T-cell (primary cell): ENCODE measurements at regions not wholly inside any gene's neighbourhood (a gene's known extent, or its start where the extent isn't known, plus 50 kb on each side); places are given as distances from the start of the nearest gene placed in this dataset.

Experiments
- ATAC-seq, 4 experiments: fragments of 200-7000 bp in 3 of 4; fragments of 150-1000 bp in 1 of 4; cut with Tn5 transposase; replicated peaks in 1 of 4; 1 replicate in 3 of 4; 2 replicates in 1 of 4; pipeline ENCODE4 v1.10.0; 2021; ENCODE audit warnings: moderate library complexity in 3 of 4, mild to moderate bottlenecking in 2 of 4, moderate number of reproducible peaks in 1 of 4
- CTCF ChIA-PET, 2 donors: fragments of 300-600 bp; sonication (Branson Sonifier 250); formaldehyde crosslinking; loops; one replicate each; lab custom pipeline; 2022; ENCODE audit warnings: antibody characterized with exemption in 2 of 2; lab: Charles Lee
- POLR2A ChIA-PET, 2 donors: fragments of 300-600 bp; sonication (Branson Sonifier 250); formaldehyde crosslinking; loops; one replicate each; lab custom pipeline; 2022; ENCODE audit warnings: antibody characterized with exemption in 2 of 2; lab: Charles Lee
- DNase-seq, 35 experiments: peaks; one replicate each; pipeline versions ENCODE4 v3.0.0 to v3.0.0-alpha.2; 2013 to 2023
- H3K27ac ChIP-seq: one replicate; pipeline ENCODE4 v1.5.1; 2013; ENCODE audit warnings: low read length
- H3K27me3 ChIP-seq, 2 experiments: replicated peaks in 1 of 2; 1 replicate in 1 of 2; 2 replicates in 1 of 2; pipeline versions ENCODE4 v1.6.1 to v1.7.0; 2013; ENCODE audit warnings: low read length in 1 of 2, mixed read lengths in 1 of 2; ENCODE audit not compliant: control insufficient read depth in 2 of 2, insufficient read depth in 2 of 2; ENCODE audit errors: extremely low read depth in 1 of 2
- H3K36me3 ChIP-seq, 2 donors: 1 replicate in 1 of 2; 2 replicates in 1 of 2; pipeline versions ENCODE4 v1.6.1 to v1.7.0; 2013; ENCODE audit warnings: low read length in 1 of 2; ENCODE audit not compliant: control insufficient read depth in 2 of 2, insufficient read depth in 1 of 2; ENCODE audit errors: extremely low read depth in 1 of 2
- H3K4me1 ChIP-seq, 2 experiments: 1 replicate in 1 of 2; 2 replicates in 1 of 2; pipeline versions ENCODE4 v1.6.1 to v1.7.0; 2013; ENCODE audit warnings: low read length in 2 of 2, mixed read lengths in 1 of 2; ENCODE audit not compliant: insufficient read depth in 2 of 2, control insufficient read depth in 1 of 2; ENCODE audit errors: extremely low read depth in 1 of 2
- H3K4me3 ChIP-seq, 2 donors: 1 replicate in 1 of 2; 2 replicates in 1 of 2; pipeline versions ENCODE4 v1.5.1 to v1.7.0; 2013; ENCODE audit warnings: mild to moderate bottlenecking in 2 of 2, low read length in 1 of 2, moderate library complexity in 1 of 2; ENCODE audit not compliant: control insufficient read depth in 1 of 2; ENCODE audit errors: extremely low read depth in 1 of 2
- H3K9me3 ChIP-seq: 2 replicates; pipeline ENCODE4 v1.7.0; 2013
- H3K27ac Mint-ChIP-seq, 2 donors: one replicate each; pipeline ENCODE4 v1.8.0; 2020 to 2021; ENCODE audit warnings: mild to moderate bottlenecking in 2 of 2, mixed read lengths in 2 of 2
- H3K27me3 Mint-ChIP-seq, 2 donors: one replicate each; pipeline ENCODE4 v1.8.0; 2021 to 2022; ENCODE audit warnings: mixed read lengths in 2 of 2
- H3K36me3 Mint-ChIP-seq: one replicate; pipeline ENCODE4 v1.8.0; 2021; ENCODE audit warnings: mixed read lengths
- H3K4me1 Mint-ChIP-seq, 3 donors: one replicate each; pipeline ENCODE4 v1.8.0; 2020 to 2022; ENCODE audit warnings: mixed read lengths in 3 of 3, mild to moderate bottlenecking in 1 of 3
- H3K4me3 Mint-ChIP-seq, 3 donors: one replicate each; pipeline ENCODE4 v1.8.0; 2020 to 2022; ENCODE audit warnings: mild to moderate bottlenecking in 3 of 3, mixed read lengths in 3 of 3, moderate library complexity in 3 of 3
- H3K9me3 Mint-ChIP-seq, 3 donors: one replicate each; pipeline ENCODE4 v1.8.0; 2020 to 2022; ENCODE audit warnings: mixed read lengths in 3 of 3
- WGBS: methylation state at CpG from one replicate; pipeline ENCODE4 v1.1.5; 2013; ENCODE audit warnings: missing lambda C conversion rate; ENCODE audit not compliant: insufficient coverage; 5-methylcytosine and 5-hydroxymethylcytosine counted together

- Histone ChIP-seq H3K27me3 (peaks cover 0 to 10% of the 10 kb centered on the region in 2 experiments), H3K4me1 (no peaks in the 10 kb centered on the region), H3K36me3 (no peaks in the 10 kb centered on the region), H3K27ac (no peak overlapping the region), H3K9me3 (no peaks in the 10 kb centered on the region), H3K4me3 (no peak overlapping the region)
- no peak for ATAC-seq
- DNase-seq = no peak
- Mint-ChIP-seq H3K36me3 (no peaks in the 10 kb centered on the region), H3K9me3 (peaks cover 8 to 27% (median 13%) of the 10 kb centered on the region in 3 donors), H3K4me1 (no peaks in the 10 kb centered on the region), H3K27ac (no peak overlapping the region), H3K27me3 (peaks cover 3 to 36% of the 10 kb centered on the region in 2 donors), H3K4me3 (no peak overlapping the region)
- no CpG with 5 or more reads among the region's 2 CpGs for WGBS
- POLR2A ChIA-PET = no interaction called here
- CTCF ChIA-PET = no interaction called here
These were observed 260.2 kb downstream of the FNDC1 start for GRCh38 chr6:159429433-159429832.

- H3K36me3 Mint-ChIP-seq = no peaks in the 10 kb centered on the region
- Histone ChIP-seq H3K9me3 (no peaks in the 10 kb centered on the region), H3K36me3 (no peaks in the 10 kb centered on the region), H3K4me1 (no peaks in the 10 kb centered on the region), H3K27me3 (peaks cover 0 to 14% of the 10 kb centered on the region in 2 experiments), H3K27ac (no peak overlapping the region), H3K4me3 (no peak overlapping the region)
- ChIA-PET CTCF (no interaction called here), POLR2A (no interaction called here)
- no peak overlapping the region for H3K27ac Mint-ChIP-seq
- WGBS = 33% methylated on average over 1 of the region's 3 CpGs
- H3K4me1 Mint-ChIP-seq = no peaks in the 10 kb centered on the region
- no peak overlapping the region for H3K4me3 Mint-ChIP-seq
- ATAC-seq (no peak), DNase-seq (no peak)
- peaks cover under 1 to 15% (median 2%) of the 10 kb centered on the region in 3 donors for H3K9me3 Mint-ChIP-seq
- peaks cover 6 to 40% of the 10 kb centered on the region in 2 donors for H3K27me3 Mint-ChIP-seq
These were observed 258.6 kb downstream of the FNDC1 start for GRCh38 chr6:159427771-159428170.

- Mint-ChIP-seq H3K9me3 (peaks cover 0 to 13% (median 0%) of the 10 kb centered on the region in 3 donors), H3K27ac (no peak overlapping the region), H3K27me3 (peaks cover 9 to 42% of the 10 kb centered on the region in 2 donors), H3K4me3 (no peak overlapping the region), H3K36me3 (no peaks in the 10 kb centered on the region), H3K4me1 (no peaks in the 10 kb centered on the region)
- Histone ChIP-seq H3K36me3 (no peaks in the 10 kb centered on the region), H3K27ac (no peak overlapping the region), H3K4me1 (no peaks in the 10 kb centered on the region), H3K27me3 (peaks cover 0 to 18% of the 10 kb centered on the region in 2 experiments), H3K4me3 (no peak overlapping the region), H3K9me3 (no peaks in the 10 kb centered on the region)
- ChIA-PET POLR2A (no interaction called here), CTCF (no interaction called here)
- no peak for DNase-seq
- WGBS = 80% methylated on average over 2 of the region's 5 CpGs
- ATAC-seq = no peak
These were observed 258.1 kb downstream of the FNDC1 start for GRCh38 chr6:159427335-159427734.

GRCh38 chr6:159425421-159425820, 256.2 kb downstream of the FNDC1 start:
- no peak for ATAC-seq
- CTCF ChIA-PET = no interaction called here
- Histone ChIP-seq H3K4me3 (no peak overlapping the region), H3K4me1 (no peaks in the 10 kb centered on the region), H3K27me3 (peaks cover 0 to 24% of the 10 kb centered on the region in 2 experiments), H3K9me3 (no peaks in the 10 kb centered on the region), H3K36me3 (no peaks in the 10 kb centered on the region), H3K27ac (no peak overlapping the region)
- 80% methylated on average over 1 of the region's 6 CpGs for WGBS
- DNase-seq = no peak
- H3K27ac Mint-ChIP-seq = no peak overlapping the region
- H3K4me1 Mint-ChIP-seq = no peaks in the 10 kb centered on the region
- H3K27me3 Mint-ChIP-seq = peaks cover 13 to 37% of the 10 kb centered on the region in 2 donors
- H3K36me3 Mint-ChIP-seq = no peaks in the 10 kb centered on the region
- H3K9me3 Mint-ChIP-seq = no peaks in the 10 kb centered on the region
- POLR2A ChIA-PET = no interaction called here
- H3K4me3 Mint-ChIP-seq = no peak overlapping the region

- Histone ChIP-seq H3K36me3 (no peaks in the 10 kb centered on the region), H3K27me3 (peaks cover 0 to 24% of the 10 kb centered on the region in 2 experiments), H3K4me3 (no peak overlapping the region), H3K9me3 (no peaks in the 10 kb centered on the region), H3K27ac (no peak overlapping the region), H3K4me1 (no peaks in the 10 kb centered on the region)
- WGBS = 90% methylated on average over 13 of the region's 20 CpGs
- H3K36me3 Mint-ChIP-seq = no peaks in the 10 kb centered on the region
- H3K27ac Mint-ChIP-seq = no peak overlapping the region
- DNase-seq = no peak
- no peak overlapping the region for H3K4me3 Mint-ChIP-seq
- peaks cover 10 to 41% of the 10 kb centered on the region in 2 donors for H3K27me3 Mint-ChIP-seq
- peaks cover 0 to 2% (median 0%) of the 10 kb centered on the region in 3 donors for H3K9me3 Mint-ChIP-seq
- H3K4me1 Mint-ChIP-seq = no peaks in the 10 kb centered on the region
- no peak for ATAC-seq
- POLR2A ChIA-PET = no interaction called here
- CTCF ChIA-PET = no interaction called here
These were observed 253.1 kb downstream of the FNDC1 start for GRCh38 chr6:159422041-159422984.

- H3K4me3 ChIP-seq = no peak overlapping the region
- Mint-ChIP-seq H3K27ac (no peak overlapping the region), H3K27me3 (peaks cover 10 to 35% of the 10 kb centered on the region in 2 donors), H3K4me3 (no peak overlapping the region), H3K4me1 (no peaks in the 10 kb centered on the region), H3K9me3 (peaks cover 0 to 4% (median 0%) of the 10 kb centered on the region in 3 donors), H3K36me3 (no peaks in the 10 kb centered on the region)
- no peaks in the 10 kb centered on the region for H3K36me3 ChIP-seq
- H3K4me1 ChIP-seq = no peaks in the 10 kb centered on the region
- ChIA-PET POLR2A (no interaction called here), CTCF (no interaction called here)
- WGBS = 64% methylated on average over 3 of the region's 7 CpGs
- no peak for DNase-seq
- no peak overlapping the region for H3K27ac ChIP-seq
- ATAC-seq = no peak
- H3K27me3 ChIP-seq = peaks cover 0 to 27% of the 10 kb centered on the region in 2 experiments
- H3K9me3 ChIP-seq = no peaks in the 10 kb centered on the region
These were observed 252.4 kb downstream of the FNDC1 start for GRCh38 chr6:159421586-159421985.
